HCT116 (cell line): ENCODE measurements at regions not wholly inside any gene's neighbourhood (a gene's known extent, or its start where the extent isn't known, plus 50 kb on each side); places are given as distances from the start of the nearest gene placed in this dataset.

Source experiments
- ATAC-seq: fragments of 200-7000 bp; cut with Tn5 transposase; 2 replicates; pipeline ENCODE4 v1.9.1; 2020; ENCODE audit warnings: mild to moderate bottlenecking, moderate library complexity
- BruUV-seq: library from RNA; stranded (reverse); fragments of 400-500 nt; replicated peaks from 2 replicates; lab custom pipeline; 2021; lab: Mats Ljungman, UMichigan
- CTCF ChIA-PET: fragments of 300-600 bp; sonication (Branson Sonifier 250); formaldehyde crosslinking; loops from one replicate; lab custom pipeline; 2021; ENCODE audit warnings: antibody characterized with exemption; lab: Charles Lee
- POLR2A ChIA-PET: fragments of 300-600, 350-600 bp; sonication (Branson Sonifier 250); formaldehyde crosslinking; loops from one replicate; lab custom pipeline; 2021; ENCODE audit warnings: antibody characterized with exemption; lab: Charles Lee
- RAD21 ChIA-PET, 2 experiments: fragments of 300-600 bp; sonication (Branson Sonifier 250); formaldehyde crosslinking; loops; one replicate each; lab custom pipeline; 2023; ENCODE audit warnings: low total read pairs in 2 of 2; ENCODE audit not compliant: uncharacterized antibody in 2 of 2, unreplicated experiment in 2 of 2, low non-redundant PET in 1 of 2; lab: Charles Lee
- DNase-seq: peaks from one replicate; pipeline ENCODE4 v3.0.0-alpha.2; 2010; ENCODE audit warnings: low read depth, low spot score
- H2AFZ ChIP-seq: fragments of 200-600 bp; shearing (Covaris generic), sonication (generic); 2 replicates; pipeline ENCODE4 v1.6.1; 2017; ENCODE audit warnings: low read depth, mixed run types, mixed read lengths, antibody characterized with exemption, low read length; ENCODE audit not compliant: poor library complexity, severe bottlenecking
- H3K27ac ChIP-seq: 2 replicates; pipeline ENCODE4 v1.5.1; 2012; ENCODE audit warnings: low read depth, low read length
- H3K27me3 ChIP-seq: fragments of 200-600 bp; sonication (generic); 2 replicates; pipeline ENCODE4 v1.6.1; 2016; ENCODE audit warnings: mixed run types, low read length, mixed read lengths; ENCODE audit not compliant: insufficient read depth
- H3K36me3 ChIP-seq, 2 experiments: fragments of 200-500 bp in 1 of 2; fragments of 200-600 bp in 1 of 2; sonication (Bioruptor generic) in 1 of 2; sonication (generic) in 1 of 2; 2 replicates each; pipeline versions ENCODE4 v1.5.1 to v1.6.1; 2014 to 2016; ENCODE audit warnings: low read length in 2 of 2, inconsistent platforms in 1 of 2, mixed read lengths in 1 of 2, mixed run types in 1 of 2; ENCODE audit not compliant: insufficient read depth in 2 of 2, control insufficient read depth in 1 of 2
- H3K4me1 ChIP-seq, 2 experiments: fragments of 200-600 bp in 1 of 2; sonication (generic) in 1 of 2; 2 replicates each; pipeline versions ENCODE4 v1.5.1 to v1.6.1; 2012 to 2017; ENCODE audit warnings: low read length in 2 of 2, inconsistent platforms in 1 of 2, mild to moderate bottlenecking in 1 of 2, mixed read lengths in 1 of 2, mixed run types in 1 of 2, moderate library complexity in 1 of 2; ENCODE audit not compliant: insufficient read depth in 2 of 2, control insufficient read depth in 1 of 2
- H3K4me2 ChIP-seq: fragments of 200-600 bp; sonication (generic); 2 replicates; pipeline ENCODE4 v1.6.1; 2017; ENCODE audit warnings: mixed run types, low read length, mixed read lengths
- H3K4me3 ChIP-seq, 2 experiments: fragments of 200-600 bp in 1 of 2; sonication (generic) in 1 of 2; replicated peaks in 1 of 2; 2 replicates each; pipeline ENCODE4 v1.5.1; 2011 to 2016; ENCODE audit warnings: low read length in 2 of 2, control low read depth in 1 of 2, low read depth in 1 of 2, mild to moderate bottlenecking in 1 of 2, mixed read lengths in 1 of 2, mixed run types in 1 of 2
- H3K79me2 ChIP-seq: fragments of 200-600 bp; sonication (generic); 2 replicates; pipeline ENCODE4 v1.6.1; 2017; ENCODE audit warnings: mild to moderate bottlenecking, mixed run types, low read length, moderate library complexity, mixed read lengths; ENCODE audit not compliant: insufficient read depth
- H3K9ac ChIP-seq: fragments of 200-600 bp; sonication (generic); 2 replicates; pipeline ENCODE4 v1.6.1; 2016; ENCODE audit warnings: low read length, mixed read lengths
- H3K9me2 ChIP-seq: fragments of 200-600 bp; sonication (generic), shearing (Covaris generic); 2 replicates; pipeline ENCODE4 v1.6.1; 2017; ENCODE audit warnings: mixed run types, mild to moderate bottlenecking, moderate library complexity; ENCODE audit not compliant: insufficient read depth
- H3K9me3 ChIP-seq, 2 experiments: fragments of 200-500 bp in 1 of 2; fragments of 200-600 bp in 1 of 2; sonication (Bioruptor generic) in 1 of 2; sonication (generic) in 1 of 2; 2 replicates each; pipeline ENCODE4 v1.6.1; 2014 to 2017; ENCODE audit warnings: low read length in 2 of 2, mixed read lengths in 2 of 2, inconsistent platforms in 1 of 2, low read depth in 1 of 2, mild to moderate bottlenecking in 1 of 2, mixed run types in 1 of 2, moderate library complexity in 1 of 2; ENCODE audit not compliant: control insufficient read depth in 1 of 2, insufficient read depth in 1 of 2
- H4K20me1 ChIP-seq: fragments of 200-600 bp; sonication (generic), shearing (Covaris generic); 2 replicates; pipeline ENCODE4 v1.6.1; 2017; ENCODE audit warnings: mixed run types, mild to moderate bottlenecking, moderate library complexity; ENCODE audit not compliant: insufficient read depth
- CEBPB ChIP-seq: IDR thresholded peaks from 2 replicates; pipeline ENCODE4 v1.6.1; 2012; ENCODE audit warnings: low read depth
- POLR2AphosphoS5 ChIP-seq: IDR thresholded peaks from 2 replicates; pipeline ENCODE4 v1.6.1; 2011; ENCODE audit warnings: mild to moderate bottlenecking, low read depth, low read length, moderate library complexity
- SIN3A ChIP-seq: IDR thresholded peaks from 2 replicates; pipeline ENCODE4 v1.6.1; 2012; ENCODE audit warnings: low read depth
- TCF7L2 ChIP-seq: IDR thresholded peaks from 2 replicates; pipeline ENCODE4 v1.7.0; 2011; ENCODE audit warnings: borderline replicate concordance, inconsistent platforms; ENCODE audit not compliant: insufficient read depth, insufficient read length; ENCODE audit errors: extremely low read depth
- YY1 ChIP-seq: IDR thresholded peaks from 2 replicates; pipeline ENCODE4 v1.6.1; 2011; ENCODE audit warnings: low read length, low read depth, moderate library complexity, mild to moderate bottlenecking; ENCODE audit not compliant: insufficient replicate concordance; ENCODE audit errors: extremely low read depth
- ZFX ChIP-seq: fragments of 450-650 bp; IDR thresholded peaks from 2 replicates; pipeline ENCODE4 v1.6.1; 2017
- intact Hi-C: fragments of 100-400 bp; cut with micrococcal nuclease; formaldehyde crosslinking; loops from 2 replicates; pipeline ENCODE4 v1.10.0; 2022
- TF ChIP-seq, protein P1 (sequence below), 3 experiments: fragments of 200-600 bp in 1 of 3; sonication (generic) in 1 of 3; IDR thresholded peaks in 2 of 3; conservative IDR thresholded peaks in 1 of 3; 2 replicates each; pipeline ENCODE4 v1.5.1; 2012 to 2017; ENCODE audit warnings: low read depth in 2 of 3, low read length in 2 of 3, antibody characterized with exemption in 1 of 3, borderline replicate concordance in 1 of 3, control low read depth in 1 of 3, mild to moderate bottlenecking in 1 of 3, mixed read lengths in 1 of 3, mixed run types in 1 of 3, moderate library complexity in 1 of 3; ENCODE audit not compliant: insufficient read depth in 1 of 3
- TF ChIP-seq, protein P2 (sequence below): IDR thresholded peaks from 2 replicates; pipeline ENCODE4 v1.6.1; 2012; ENCODE audit warnings: low read depth

DNA sequence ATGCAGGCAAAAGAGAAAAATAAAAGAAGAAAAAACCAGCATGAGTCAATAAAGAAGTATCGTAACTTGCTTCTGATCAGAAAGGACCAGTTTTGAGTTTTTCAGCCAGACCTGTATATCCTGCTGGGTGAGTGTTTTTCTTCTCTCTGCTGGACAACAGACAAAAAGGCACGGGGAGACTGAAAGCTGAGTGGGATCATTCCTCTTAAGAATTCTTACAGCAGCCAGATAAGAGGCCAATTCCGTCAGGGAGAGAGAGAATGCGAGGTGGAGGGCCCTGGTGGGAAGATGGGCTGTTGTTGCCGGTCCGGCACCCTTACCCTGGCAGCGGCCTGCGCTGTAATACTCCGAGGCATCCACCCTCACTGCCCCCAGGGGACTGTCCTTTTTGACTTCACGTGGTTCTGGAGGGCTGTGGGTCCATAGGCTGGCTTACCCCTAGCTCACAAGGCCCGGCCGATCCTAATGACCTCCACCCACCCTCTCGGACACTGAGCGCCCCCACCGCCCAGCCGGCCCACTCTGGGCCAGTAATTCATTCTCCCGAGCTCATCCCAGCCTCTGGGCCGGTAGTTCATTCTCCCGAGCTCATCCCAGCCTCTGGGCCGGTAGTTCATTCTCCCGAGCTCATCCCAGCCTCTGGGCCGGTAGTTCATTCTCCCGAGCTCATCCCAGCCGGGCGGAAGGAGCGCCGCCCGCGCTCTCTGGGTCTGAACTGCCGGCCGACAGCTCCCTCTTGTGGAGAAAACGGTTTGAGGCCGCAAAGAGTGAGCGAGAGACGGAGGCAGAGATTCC lies 118.3 kb upstream of the SIRPA start (continued):
- TF ChIP-seq, protein P1, sequence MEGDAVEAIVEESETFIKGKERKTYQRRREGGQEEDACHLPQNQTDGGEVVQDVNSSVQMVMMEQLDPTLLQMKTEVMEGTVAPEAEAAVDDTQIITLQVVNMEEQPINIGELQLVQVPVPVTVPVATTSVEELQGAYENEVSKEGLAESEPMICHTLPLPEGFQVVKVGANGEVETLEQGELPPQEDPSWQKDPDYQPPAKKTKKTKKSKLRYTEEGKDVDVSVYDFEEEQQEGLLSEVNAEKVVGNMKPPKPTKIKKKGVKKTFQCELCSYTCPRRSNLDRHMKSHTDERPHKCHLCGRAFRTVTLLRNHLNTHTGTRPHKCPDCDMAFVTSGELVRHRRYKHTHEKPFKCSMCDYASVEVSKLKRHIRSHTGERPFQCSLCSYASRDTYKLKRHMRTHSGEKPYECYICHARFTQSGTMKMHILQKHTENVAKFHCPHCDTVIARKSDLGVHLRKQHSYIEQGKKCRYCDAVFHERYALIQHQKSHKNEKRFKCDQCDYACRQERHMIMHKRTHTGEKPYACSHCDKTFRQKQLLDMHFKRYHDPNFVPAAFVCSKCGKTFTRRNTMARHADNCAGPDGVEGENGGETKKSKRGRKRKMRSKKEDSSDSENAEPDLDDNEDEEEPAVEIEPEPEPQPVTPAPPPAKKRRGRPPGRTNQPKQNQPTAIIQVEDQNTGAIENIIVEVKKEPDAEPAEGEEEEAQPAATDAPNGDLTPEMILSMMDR (IDR thresholded peaks at IDR 0.05 in 2 of 3, conservative IDR thresholded peaks at IDR 0.05 in 1 of 3; ENCODE audit: borderline replicate concordance in 1 of 3, insufficient read depth in 1 of 3, low read depth in 2 of 3, low read length in 2 of 3), result peak; percentile 75 to 81 (median 79)
- no peak for TF ChIP-seq CEBPB

DNA sequence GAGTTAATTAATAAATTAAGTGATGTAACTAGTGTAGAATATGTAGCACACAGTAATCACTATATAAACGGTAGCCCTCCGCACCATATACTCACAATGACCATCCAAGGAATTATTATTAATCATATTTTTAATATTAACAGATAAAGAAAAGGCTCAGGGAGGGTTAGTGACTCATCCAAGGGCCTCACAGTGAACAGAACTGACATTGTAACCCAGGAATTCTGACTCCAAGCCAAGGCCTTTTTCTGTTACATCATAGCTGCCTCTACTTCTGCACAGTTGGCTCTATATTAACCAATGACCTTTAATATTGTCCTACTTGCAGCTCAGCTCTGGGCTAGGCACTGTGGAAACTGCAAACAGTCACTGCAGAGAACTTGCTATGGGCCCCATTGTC lies 117.5 kb upstream of the SIRPG start:
- Histone ChIP-seq H2AFZ (no peak overlapping the region), H3K4me1 (peaks cover 10 to 24% of the 10 kb centered on the region in 2 experiments; a peak in 3 of 4 replicates), H3K9me2 (no peaks in the 10 kb centered on the region), H3K9me3 (no peaks in the 10 kb centered on the region), H3K36me3 (no peaks in the 10 kb centered on the region), H3K4me2 (peak overlapping the region; percentile 86), H4K20me1 (no peaks in the 10 kb centered on the region), H3K27me3 (no peaks in the 10 kb centered on the region), H3K27ac (no peak overlapping the region), H3K4me3 (no peak overlapping the region), H3K79me2 (no peaks in the 10 kb centered on the region), H3K9ac (no peak overlapping the region)
- ATAC-seq (no peak), DNase-seq (no peak)
- ChIA-PET RAD21 (no interaction called here), CTCF (interaction anchor here (2.5 kb wide), 1 partner anchor 10 kb away, joined by 49 read pairs; no protein-coding TSS in a partner anchor), POLR2A (no interaction called here)
- BruUV-seq, result no TSS peak
- intact Hi-C loops, result loop anchor here (5.0 kb wide), 1 partner anchor 303 kb away; no protein-coding TSS in a partner anchor
- TF ChIP-seq POLR2AphosphoS5 (no peak), SIN3A (no peak), TCF7L2 (no peak), CEBPB (no peak), YY1 (no peak), ZFX (no peak)
- TF ChIP-seq, protein P1 (IDR thresholded peaks at IDR 0.05 in 2 of 3, conservative IDR thresholded peaks at IDR 0.05 in 1 of 3; ENCODE audit: borderline replicate concordance in 1 of 3, insufficient read depth in 1 of 3, low read depth in 2 of 3, low read length in 2 of 3), result no peak
- TF ChIP-seq, protein P2, sequence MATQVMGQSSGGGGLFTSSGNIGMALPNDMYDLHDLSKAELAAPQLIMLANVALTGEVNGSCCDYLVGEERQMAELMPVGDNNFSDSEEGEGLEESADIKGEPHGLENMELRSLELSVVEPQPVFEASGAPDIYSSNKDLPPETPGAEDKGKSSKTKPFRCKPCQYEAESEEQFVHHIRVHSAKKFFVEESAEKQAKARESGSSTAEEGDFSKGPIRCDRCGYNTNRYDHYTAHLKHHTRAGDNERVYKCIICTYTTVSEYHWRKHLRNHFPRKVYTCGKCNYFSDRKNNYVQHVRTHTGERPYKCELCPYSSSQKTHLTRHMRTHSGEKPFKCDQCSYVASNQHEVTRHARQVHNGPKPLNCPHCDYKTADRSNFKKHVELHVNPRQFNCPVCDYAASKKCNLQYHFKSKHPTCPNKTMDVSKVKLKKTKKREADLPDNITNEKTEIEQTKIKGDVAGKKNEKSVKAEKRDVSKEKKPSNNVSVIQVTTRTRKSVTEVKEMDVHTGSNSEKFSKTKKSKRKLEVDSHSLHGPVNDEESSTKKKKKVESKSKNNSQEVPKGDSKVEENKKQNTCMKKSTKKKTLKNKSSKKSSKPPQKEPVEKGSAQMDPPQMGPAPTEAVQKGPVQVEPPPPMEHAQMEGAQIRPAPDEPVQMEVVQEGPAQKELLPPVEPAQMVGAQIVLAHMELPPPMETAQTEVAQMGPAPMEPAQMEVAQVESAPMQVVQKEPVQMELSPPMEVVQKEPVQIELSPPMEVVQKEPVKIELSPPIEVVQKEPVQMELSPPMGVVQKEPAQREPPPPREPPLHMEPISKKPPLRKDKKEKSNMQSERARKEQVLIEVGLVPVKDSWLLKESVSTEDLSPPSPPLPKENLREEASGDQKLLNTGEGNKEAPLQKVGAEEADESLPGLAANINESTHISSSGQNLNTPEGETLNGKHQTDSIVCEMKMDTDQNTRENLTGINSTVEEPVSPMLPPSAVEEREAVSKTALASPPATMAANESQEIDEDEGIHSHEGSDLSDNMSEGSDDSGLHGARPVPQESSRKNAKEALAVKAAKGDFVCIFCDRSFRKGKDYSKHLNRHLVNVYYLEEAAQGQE, result no peak
